Peyer's patch (tissue), 4 donors: ENCODE measurements at regions not wholly inside any gene's neighbourhood (a gene's known extent, or its start where the extent isn't known, plus 50 kb on each side); places are given as distances from the start of the nearest gene placed in this dataset.
A peak's percentile ranks its signal among the peaks of the same experiment; 100 is the strongest.

Source experiments
- DNase-seq, 3 donors: peaks; one replicate each; pipeline ENCODE4 v3.0.0-alpha.2; 2017 to 2019
- H3K27ac ChIP-seq, 4 donors: fragments of 200-600 bp; sonication (generic); one replicate each; pipeline ENCODE4 v1.5.1; 2016 to 2019
- H3K27me3 ChIP-seq, 2 donors: fragments of 200-600 bp; sonication (generic); one replicate each; pipeline ENCODE4 v1.5.1; 2019
- H3K36me3 ChIP-seq, 3 donors: fragments of 200-600 bp; sonication (generic); one replicate each; pipeline ENCODE4 v1.5.1; 2016 to 2019
- H3K4me1 ChIP-seq, 4 donors: fragments of 200-600 bp; sonication (generic); one replicate each; pipeline ENCODE4 v1.5.1; 2016 to 2019
- H3K4me3 ChIP-seq, 4 donors: fragments of 200-600 bp; sonication (generic); 1 replicate in 3 of 4; 2 replicates in 1 of 4; pipeline ENCODE4 v1.5.1; 2016 to 2019; ENCODE audit warnings: mild to moderate bottlenecking in 1 of 4
- H3K9me3 ChIP-seq, 4 donors: fragments of 200-600 bp; sonication (generic); one replicate each; pipeline ENCODE4 v1.5.1; 2016 to 2019; ENCODE audit warnings: mild to moderate bottlenecking in 1 of 4
- CTCF ChIP-seq, 6 experiments: fragments of 450-650 bp in 4 of 6; fragments of 200-600 bp in 2 of 6; sonication (generic) in 1 of 6; IDR thresholded peaks; one replicate each; pipeline ENCODE4 v1.5.1; 2017 to 2019; ENCODE audit warnings: antibody characterized with exemption in 6 of 6, mild to moderate bottlenecking in 3 of 6, moderate library complexity in 1 of 6
- POLR2A ChIP-seq, 2 donors: fragments of 450-650 bp; IDR thresholded peaks; one replicate each; pipeline ENCODE4 v1.5.1; 2017; ENCODE audit warnings: antibody characterized with exemption in 2 of 2, mild to moderate bottlenecking in 2 of 2, moderate library complexity in 2 of 2

DNA sequence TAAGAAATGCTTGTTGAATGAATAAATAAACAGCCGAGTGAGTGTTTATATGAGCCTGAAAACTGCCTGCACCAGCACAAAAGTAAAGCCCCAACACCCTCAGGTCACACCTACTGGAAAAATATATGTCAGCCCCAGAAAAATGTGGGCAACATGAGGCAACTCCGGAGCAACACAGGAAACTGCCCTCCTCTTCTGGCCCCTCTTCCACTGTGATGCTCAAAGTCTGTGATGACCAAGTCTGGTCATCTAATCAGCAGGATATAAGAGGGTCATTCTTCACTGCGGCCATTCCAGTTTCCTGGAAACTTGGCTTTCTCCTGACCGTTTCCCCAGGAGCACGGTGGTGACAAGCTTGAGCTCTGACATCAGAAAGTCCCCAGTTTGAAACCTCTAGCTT, 159.6 kb upstream of the PZP start:
- DNase-seq: no peak
- Histone ChIP-seq H3K27me3 (no peaks in the 10 kb centered on the region), H3K36me3 (no peaks in the 10 kb centered on the region)

GRCh38 chr12:9367201-9367600, 159.0 kb upstream of the PZP start:
- H3K27me3 ChIP-seq: no peaks in the 10 kb centered on the region
- no peak for DNase-seq
- no peak for TF ChIP-seq CTCF (IDR thresholded peaks at IDR 0.05)
- no peak for TF ChIP-seq POLR2A (IDR thresholded peaks at IDR 0.05)

More for the DNA sequence above, 159.6 kb upstream of the PZP start:
- no peak for TF ChIP-seq POLR2A (IDR thresholded peaks at IDR 0.05)
- TF ChIP-seq CTCF (IDR thresholded peaks at IDR 0.05): no peak
- Histone ChIP-seq H3K4me3 (no peak overlapping the region), H3K9me3 (no peaks in the 10 kb centered on the region), H3K27ac (no peak overlapping the region), H3K4me1 (no peaks in the 10 kb centered on the region)

GRCh38 chr12:9365296-9365695, 157.1 kb upstream of the PZP start:
- Histone ChIP-seq H3K4me1 (no peaks in the 10 kb centered on the region), H3K4me3 (no peak overlapping the region), H3K9me3 (no peaks in the 10 kb centered on the region), H3K36me3 (no peaks in the 10 kb centered on the region), H3K27me3 (no peaks in the 10 kb centered on the region), H3K27ac (peak overlapping the region in 2 of 4 donors; percentile 41 to 73)
- TF ChIP-seq POLR2A (IDR thresholded peaks at IDR 0.05) (no peak), CTCF (IDR thresholded peaks at IDR 0.05) (no peak)
- no peak for DNase-seq

More at GRCh38 chr12:9367201-9367600, 159.0 kb upstream of the PZP start:
- H3K4me3 ChIP-seq: no peak overlapping the region
- H3K36me3 ChIP-seq: no peaks in the 10 kb centered on the region
- no peaks in the 10 kb centered on the region for H3K4me1 ChIP-seq
- H3K27ac ChIP-seq: no peak overlapping the region
- no peaks in the 10 kb centered on the region for H3K9me3 ChIP-seq

DNA sequence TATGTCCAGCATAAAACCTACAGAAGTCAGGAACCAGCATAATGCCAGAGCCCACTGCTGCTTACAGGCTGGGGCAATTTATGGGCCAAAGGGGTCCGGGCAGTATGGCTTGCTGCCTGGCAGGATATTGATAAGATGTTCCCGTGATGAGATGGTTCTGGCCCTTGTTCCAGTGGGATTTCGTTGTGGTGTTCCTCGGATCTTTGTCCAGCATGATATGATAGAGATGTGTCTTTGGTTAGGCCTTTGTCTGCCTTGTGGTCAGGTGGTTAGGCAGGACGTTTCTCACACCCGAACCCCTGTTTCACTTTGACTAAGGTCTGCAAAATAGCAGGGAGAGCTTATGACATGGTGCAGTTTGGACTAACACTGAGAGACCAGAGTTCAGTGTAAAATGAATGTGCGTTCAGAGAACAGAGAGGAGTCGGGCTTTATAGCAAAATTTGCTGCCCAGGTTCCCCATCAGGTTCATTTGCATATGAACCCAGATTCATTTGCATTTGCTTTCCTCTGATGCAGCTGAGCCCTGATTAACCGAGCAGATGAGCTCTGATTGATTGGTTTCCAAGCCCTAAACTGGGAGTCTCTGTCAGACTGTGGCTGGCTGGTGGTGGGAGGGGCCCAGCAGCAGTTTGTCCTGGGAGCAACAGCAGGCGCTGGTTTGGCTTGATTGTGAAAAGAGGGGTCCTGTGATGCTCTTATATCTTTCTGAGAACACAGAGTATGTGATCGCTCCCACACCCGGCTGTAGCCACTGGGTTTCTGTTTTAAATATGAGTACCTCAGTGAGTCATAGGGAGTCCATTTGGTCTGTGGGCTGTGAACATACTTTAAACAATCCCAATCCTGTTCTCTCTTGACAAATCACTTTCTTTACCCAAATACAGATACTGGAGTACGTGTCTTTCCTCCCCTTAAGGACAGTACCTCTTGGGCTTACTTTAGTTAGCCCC, 156.3 kb upstream of the PZP start:
- no peaks in the 10 kb centered on the region for H3K9me3 ChIP-seq
- no peaks in the 10 kb centered on the region for H3K4me1 ChIP-seq
- H3K27ac ChIP-seq: peak overlapping the region in 3 of 4 donors; percentile 12 to 73 (median 41)
- DNase-seq: peak in 2 of 3 donors; percentile 62
- no peaks in the 10 kb centered on the region for H3K27me3 ChIP-seq
- no peak overlapping the region for H3K4me3 ChIP-seq
- H3K36me3 ChIP-seq: no peaks in the 10 kb centered on the region
- TF ChIP-seq POLR2A (IDR thresholded peaks at IDR 0.05) (no peak), CTCF (IDR thresholded peaks at IDR 0.05) (no peak)

DNA sequence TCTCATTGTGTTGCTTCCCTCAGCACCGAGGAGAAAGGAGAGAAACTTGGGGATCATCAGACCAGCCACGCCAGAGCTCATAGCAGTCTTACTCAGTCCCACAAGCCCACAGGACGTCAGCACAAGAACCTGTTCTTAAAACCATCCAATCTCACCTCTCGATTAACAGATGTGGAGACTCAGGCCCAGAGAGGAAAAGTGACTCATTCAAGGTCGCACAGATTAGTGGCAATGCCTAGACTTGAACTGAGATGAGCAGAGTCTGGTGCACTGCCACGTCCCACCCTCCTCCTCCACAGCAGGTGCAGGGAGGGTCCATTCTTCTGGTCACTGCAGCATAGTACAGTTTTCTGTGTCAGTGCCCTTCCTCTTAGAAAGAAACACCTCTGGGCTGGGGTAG, 154.9 kb upstream of the PZP start:
- Histone ChIP-seq H3K36me3 (no peaks in the 10 kb centered on the region), H3K4me1 (no peaks in the 10 kb centered on the region), H3K27ac (peak overlapping the region in 1 of 4 donors; percentile 73), H3K9me3 (no peaks in the 10 kb centered on the region), H3K27me3 (no peaks in the 10 kb centered on the region), H3K4me3 (no peak overlapping the region)
- TF ChIP-seq POLR2A (IDR thresholded peaks at IDR 0.05): no peak
- TF ChIP-seq CTCF (IDR thresholded peaks at IDR 0.05): no peak
- DNase-seq: no peak
